Natural killer cell (primary cell): ENCODE measurements at regions not wholly inside any gene's neighbourhood (a gene's known extent, or its start where the extent isn't known, plus 50 kb on each side); places are given as distances from the start of the nearest gene placed in this dataset.

Source experiments
- ATAC-seq, 3 donors: fragments of 150-1000 bp in 2 of 3; fragments of 200-7000 bp in 1 of 3; cut with Tn5 transposase; 1 replicate in 1 of 3; 2 replicates in 2 of 3; pipeline ENCODE4 v1.10.0; 2021; ENCODE audit warnings: mild to moderate bottlenecking in 2 of 3, moderate library complexity in 2 of 3
- DNase-seq, 2 donors: peaks; one replicate each; pipeline versions ENCODE4 v3.0.0 to v3.0.0-alpha.2; 2013 to 2021; ENCODE audit warnings: mixed read lengths in 1 of 2
- H3K27ac ChIP-seq: one replicate; pipeline ENCODE4 v1.5.1; 2013; ENCODE audit warnings: mild to moderate bottlenecking, low read length
- H3K27me3 ChIP-seq: one replicate; pipeline ENCODE4 v1.6.1; 2013; ENCODE audit warnings: low read length; ENCODE audit not compliant: control insufficient read depth, insufficient read depth
- H3K36me3 ChIP-seq: one replicate; pipeline ENCODE4 v1.6.1; 2013; ENCODE audit warnings: low read length; ENCODE audit not compliant: control insufficient read depth, insufficient read depth
- H3K4me1 ChIP-seq: one replicate; pipeline ENCODE4 v1.6.1; 2013; ENCODE audit warnings: low read length; ENCODE audit not compliant: control insufficient read depth, insufficient read depth
- H3K4me3 ChIP-seq: one replicate; pipeline ENCODE4 v1.5.1; 2013; ENCODE audit warnings: low read length
- H3K9me3 ChIP-seq: one replicate; pipeline ENCODE4 v1.6.1; 2013; ENCODE audit warnings: low read length; ENCODE audit not compliant: control insufficient read depth, insufficient read depth
- H3K27ac Mint-ChIP-seq, 2 donors: one replicate each; pipeline ENCODE4 v1.8.0; 2022; ENCODE audit warnings: mild to moderate bottlenecking in 2 of 2, mixed read lengths in 2 of 2, moderate library complexity in 1 of 2
- H3K27me3 Mint-ChIP-seq, 2 donors: one replicate each; pipeline ENCODE4 v1.8.0; 2022; ENCODE audit warnings: low read depth in 2 of 2, mixed read lengths in 2 of 2
- H3K36me3 Mint-ChIP-seq: one replicate; pipeline ENCODE4 v1.8.0; 2022; ENCODE audit warnings: mixed read lengths
- H3K4me1 Mint-ChIP-seq, 2 donors: one replicate each; pipeline ENCODE4 v1.8.0; 2022; ENCODE audit warnings: mixed read lengths in 2 of 2
- H3K4me3 Mint-ChIP-seq: one replicate; pipeline ENCODE4 v1.8.0; 2022; ENCODE audit warnings: mild to moderate bottlenecking, moderate library complexity, mixed read lengths
- H3K9me3 Mint-ChIP-seq, 2 donors: one replicate each; pipeline ENCODE4 v1.8.0; 2022; ENCODE audit warnings: mixed read lengths in 2 of 2
- WGBS: methylation state at CpG from one replicate; pipeline ENCODE4 v1.1.7; 2013; ENCODE audit warnings: missing lambda C conversion rate; ENCODE audit not compliant: insufficient coverage; 5-methylcytosine and 5-hydroxymethylcytosine counted together
- intact Hi-C: fragments of 100-400 bp; cut with micrococcal nuclease; formaldehyde crosslinking; loops from one replicate; pipeline ENCODE4 v1.14.2; 2022
- TF ChIP-seq, protein P1 (sequence below): fragments of 200-600 bp; IDR thresholded peaks from one replicate; pipeline ENCODE4 v1.8.0; 2022; ENCODE audit warnings: antibody characterized with exemption

DNA sequence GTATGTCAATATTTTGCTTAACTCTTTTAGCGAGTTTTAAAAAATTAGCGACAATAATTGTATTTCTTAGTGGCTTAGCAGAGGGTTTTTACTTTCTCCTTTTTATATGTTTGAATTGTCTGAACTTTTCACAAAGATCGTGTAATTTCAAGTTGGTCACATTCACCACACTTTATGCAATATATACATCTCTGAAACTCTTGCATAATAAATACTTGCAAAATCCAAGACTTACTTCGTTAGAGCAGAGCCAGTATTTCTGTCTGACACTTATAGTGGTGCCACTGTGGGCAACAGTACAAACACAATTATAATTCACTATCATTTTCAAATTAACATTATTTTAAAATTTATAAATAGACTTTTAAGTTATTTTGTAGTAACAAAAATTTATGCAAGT lies 62.0 kb downstream of the SUCNR1 start:
- no peaks in the 10 kb centered on the region for H3K4me1 Mint-ChIP-seq
- no peak overlapping the region for H3K27ac ChIP-seq
- DNase-seq (no peak), ATAC-seq (no peak)
- H3K4me1 ChIP-seq = no peaks in the 10 kb centered on the region
- no peaks in the 10 kb centered on the region for H3K9me3 Mint-ChIP-seq
- H3K36me3 Mint-ChIP-seq = no peaks in the 10 kb centered on the region
- TF ChIP-seq, protein P1, sequence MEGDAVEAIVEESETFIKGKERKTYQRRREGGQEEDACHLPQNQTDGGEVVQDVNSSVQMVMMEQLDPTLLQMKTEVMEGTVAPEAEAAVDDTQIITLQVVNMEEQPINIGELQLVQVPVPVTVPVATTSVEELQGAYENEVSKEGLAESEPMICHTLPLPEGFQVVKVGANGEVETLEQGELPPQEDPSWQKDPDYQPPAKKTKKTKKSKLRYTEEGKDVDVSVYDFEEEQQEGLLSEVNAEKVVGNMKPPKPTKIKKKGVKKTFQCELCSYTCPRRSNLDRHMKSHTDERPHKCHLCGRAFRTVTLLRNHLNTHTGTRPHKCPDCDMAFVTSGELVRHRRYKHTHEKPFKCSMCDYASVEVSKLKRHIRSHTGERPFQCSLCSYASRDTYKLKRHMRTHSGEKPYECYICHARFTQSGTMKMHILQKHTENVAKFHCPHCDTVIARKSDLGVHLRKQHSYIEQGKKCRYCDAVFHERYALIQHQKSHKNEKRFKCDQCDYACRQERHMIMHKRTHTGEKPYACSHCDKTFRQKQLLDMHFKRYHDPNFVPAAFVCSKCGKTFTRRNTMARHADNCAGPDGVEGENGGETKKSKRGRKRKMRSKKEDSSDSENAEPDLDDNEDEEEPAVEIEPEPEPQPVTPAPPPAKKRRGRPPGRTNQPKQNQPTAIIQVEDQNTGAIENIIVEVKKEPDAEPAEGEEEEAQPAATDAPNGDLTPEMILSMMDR = no peak
- H3K27me3 Mint-ChIP-seq = peaks cover 0 to 5% of the 10 kb centered on the region in 2 donors
- H3K36me3 ChIP-seq = no peaks in the 10 kb centered on the region
- no peaks in the 10 kb centered on the region for H3K27me3 ChIP-seq
- H3K27ac Mint-ChIP-seq = no peak overlapping the region
- no peak overlapping the region for H3K4me3 ChIP-seq
- H3K9me3 ChIP-seq = no peaks in the 10 kb centered on the region
- intact Hi-C loops = no loop called here
- H3K4me3 Mint-ChIP-seq = no peak overlapping the region
- 97% methylated on average over 2 of the region's 4 CpGs for WGBS

DNA sequence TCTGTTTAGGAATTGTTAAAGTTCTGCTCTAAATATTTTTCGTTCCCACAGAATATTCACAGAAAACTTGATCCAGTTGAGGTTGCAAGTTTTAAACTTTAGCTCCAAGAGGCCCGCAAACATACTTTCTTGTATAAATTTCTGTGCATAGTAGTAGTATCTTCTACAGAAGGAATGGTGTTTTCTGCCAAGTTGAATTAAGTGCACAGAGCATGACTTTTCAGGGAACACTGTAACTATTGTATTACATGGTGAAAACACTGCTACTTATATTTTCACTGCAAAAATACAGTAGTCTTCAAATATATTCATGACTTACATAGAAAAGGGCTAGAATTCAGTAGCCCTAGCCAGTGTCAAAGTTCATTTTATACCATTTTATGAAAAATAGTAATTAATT lies 67.0 kb downstream of the SUCNR1 start:
- peaks cover 5 to 10% of the 10 kb centered on the region in 2 donors for H3K27me3 Mint-ChIP-seq
- H3K27ac Mint-ChIP-seq = no peak overlapping the region
- H3K4me3 Mint-ChIP-seq = no peak overlapping the region
- Histone ChIP-seq H3K36me3 (no peaks in the 10 kb centered on the region), H3K4me3 (no peak overlapping the region), H3K4me1 (no peaks in the 10 kb centered on the region), H3K27me3 (no peaks in the 10 kb centered on the region), H3K9me3 (no peaks in the 10 kb centered on the region), H3K27ac (no peak overlapping the region)
- no peaks in the 10 kb centered on the region for H3K9me3 Mint-ChIP-seq
- no peaks in the 10 kb centered on the region for H3K36me3 Mint-ChIP-seq
- TF ChIP-seq, protein P1 = no peak
- 94% methylated on average over 2 of the region's 2 CpGs for WGBS
- H3K4me1 Mint-ChIP-seq = no peaks in the 10 kb centered on the region
- no peak for DNase-seq
- intact Hi-C loops = no loop called here
- no peak for ATAC-seq

DNA sequence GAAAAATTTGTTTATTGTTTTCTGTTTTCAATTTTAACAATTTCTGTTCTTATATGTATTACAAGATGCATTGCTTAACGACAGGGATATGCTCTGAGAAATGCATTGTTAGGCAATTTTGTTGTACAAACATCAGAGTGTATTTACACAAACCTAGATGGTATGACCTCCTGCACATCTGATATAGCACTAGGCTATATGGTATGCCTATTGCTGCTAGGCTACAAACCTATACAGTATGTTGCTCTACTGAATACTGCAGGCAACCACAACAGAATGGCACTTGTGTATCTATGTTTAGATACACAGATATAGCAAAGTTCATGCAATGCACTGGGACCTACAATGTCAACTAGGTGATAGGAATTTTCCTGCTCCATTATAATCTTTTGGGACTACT lies 70.1 kb downstream of the SUCNR1 start:
- H3K4me1 Mint-ChIP-seq = no peaks in the 10 kb centered on the region

DNA sequence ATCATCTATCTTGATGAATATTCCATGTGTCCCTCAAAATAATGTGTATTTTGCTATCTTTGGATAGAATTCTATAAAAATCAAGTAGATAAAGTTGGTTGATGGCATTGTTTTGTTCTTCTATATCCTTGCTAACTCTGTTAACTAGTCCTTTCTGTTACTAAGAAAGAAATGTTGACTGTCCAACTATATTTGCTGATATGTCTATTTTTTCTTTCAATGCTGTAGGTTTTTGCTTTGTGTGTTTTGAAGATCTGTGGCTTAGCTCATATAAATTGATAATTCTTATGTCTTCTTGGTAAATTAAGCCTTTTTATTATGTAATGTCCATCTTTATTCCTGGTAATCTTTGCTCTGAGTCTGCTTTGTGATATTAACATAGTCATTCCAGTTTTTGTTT lies 70.9 kb downstream of the SUCNR1 start:
- no peak overlapping the region for H3K4me3 Mint-ChIP-seq
- no peaks in the 10 kb centered on the region for H3K4me1 ChIP-seq
- H3K36me3 ChIP-seq = no peaks in the 10 kb centered on the region
- peaks cover 2% of the 10 kb centered on the region for H3K27me3 ChIP-seq
- TF ChIP-seq, protein P1 = no peak
- intact Hi-C loops = no loop called here
- H3K36me3 Mint-ChIP-seq = no peaks in the 10 kb centered on the region
- no peak overlapping the region for H3K27ac ChIP-seq
- H3K9me3 ChIP-seq = no peaks in the 10 kb centered on the region
- H3K9me3 Mint-ChIP-seq = no peaks in the 10 kb centered on the region
- DNase-seq (no peak), ATAC-seq (no peak)
- H3K27me3 Mint-ChIP-seq = peaks cover 16 to 19% of the 10 kb centered on the region in 2 donors
- H3K4me3 ChIP-seq = no peak overlapping the region
- H3K27ac Mint-ChIP-seq = no peak overlapping the region
- no peaks in the 10 kb centered on the region for H3K4me1 Mint-ChIP-seq

More for the DNA sequence above, 70.1 kb downstream of the SUCNR1 start:
- H3K9me3 Mint-ChIP-seq = no peaks in the 10 kb centered on the region
- no peak overlapping the region for H3K27ac Mint-ChIP-seq
- TF ChIP-seq, protein P1 = no peak
- H3K4me3 ChIP-seq = no peak overlapping the region
- no peak for DNase-seq
- no peak overlapping the region for H3K4me3 Mint-ChIP-seq
- H3K36me3 ChIP-seq = no peaks in the 10 kb centered on the region
- no peaks in the 10 kb centered on the region for H3K4me1 ChIP-seq
- H3K27me3 ChIP-seq = peaks cover 2% of the 10 kb centered on the region
- H3K27me3 Mint-ChIP-seq = peaks cover 16 to 18% of the 10 kb centered on the region in 2 donors
- 89% methylated on average over 1 of the region's 1 CpG for WGBS
- H3K27ac ChIP-seq = no peak overlapping the region
- intact Hi-C loops = no loop called here
- ATAC-seq = no peak
- H3K9me3 ChIP-seq = no peaks in the 10 kb centered on the region
- no peaks in the 10 kb centered on the region for H3K36me3 Mint-ChIP-seq
